ENCODE measurements at regions not wholly inside any gene's neighbourhood (a gene's known extent, or its start where the extent isn't known, plus 50 kb on each side); places are given as distances from the start of the nearest gene placed in this dataset.

GRCh38 chr20:57851025-57851682 is 141.3 kb upstream of the PMEPA1 start:
- no peak overlapping the region for H3K9ac ChIP-seq (ENCODE audit: low read depth, low read length)
- ChIA-PET POLR2A (ENCODE audit: unreplicated experiment) (no interaction called here), CTCF (no interaction called here)
- ATAC-seq (ENCODE audit: low read depth) (no peak), DNase-seq (no peak)
- H3K4ac ChIP-seq (ENCODE audit: low read depth, low read length) = no peak overlapping the region
- no peak overlapping the region for H4K5ac ChIP-seq (ENCODE audit: low read depth, low read length)
- no CpG with 5 or more reads among the region's 3 CpGs for WGBS, 2 experiments (ENCODE audit: extremely low coverage in 2 of 2, insufficient read length in 1 of 2)
- no peak overlapping the region for H2AFZ ChIP-seq (replicated peaks; ENCODE audit: low read length, poor library complexity)
- H2AK5ac ChIP-seq (ENCODE audit: low read depth, low read length) = no peak overlapping the region
- TF ChIP-seq NFE2L2 (IDR thresholded peaks at IDR 0.05; ENCODE audit: low read depth, low read length) = no peak
- TF ChIP-seq POLR2A (IDR thresholded peaks at IDR 0.05; ENCODE audit: low read depth, low read length) = no peak
- TF ChIP-seq RCOR1 (IDR thresholded peaks at IDR 0.05; ENCODE audit: insufficient replicate concordance, low read length) = no peak
- TF ChIP-seq RFX5 (IDR thresholded peaks at IDR 0.05; ENCODE audit: low read depth, low read length) = no peak
- no peak for TF ChIP-seq ELK1 (IDR thresholded peaks at IDR 0.05; ENCODE audit: borderline replicate concordance, low read depth, low read length)
- no peak for TF ChIP-seq MAFK (IDR thresholded peaks at IDR 0.05; ENCODE audit: low read depth, low read length)
- TF ChIP-seq USF2 (IDR thresholded peaks at IDR 0.05; ENCODE audit: low read depth, low read length) = no peak
- no peak for TF ChIP-seq CTCF (conservative IDR thresholded peaks at IDR 0.05; ENCODE audit: low read depth, low read length)
- TF ChIP-seq MXI1 (IDR thresholded peaks at IDR 0.05; ENCODE audit: borderline replicate concordance, low read depth, low read length) = no peak
- no peak for TF ChIP-seq RAD21 (IDR thresholded peaks at IDR 0.05; ENCODE audit: low read length)
- no peak for TF ChIP-seq CHD1 (IDR thresholded peaks at IDR 0.05; ENCODE audit: low read depth, low read length)
- no peak for TF ChIP-seq SMC3 (IDR thresholded peaks at IDR 0.05; ENCODE audit: low read depth, low read length)
- TF ChIP-seq MAZ (IDR thresholded peaks at IDR 0.05; ENCODE audit: borderline replicate concordance, low read depth, low read length) = no peak
- no peak overlapping the region for H2BK15ac ChIP-seq (ENCODE audit: low read depth, low read length)
- no peak overlapping the region for H4K91ac ChIP-seq (ENCODE audit: insufficient read depth, low read depth, low read length)
- no peaks in the 10 kb centered on the region for H3K9me1 ChIP-seq (ENCODE audit: insufficient read depth, low read length)
- no peaks in the 10 kb centered on the region; the same call in none of the 2 replicates for H3K27me3 ChIP-seq (ENCODE audit: control insufficient read depth, insufficient read depth, low read length)
- no peak overlapping the region for H3K23ac ChIP-seq (ENCODE audit: low read depth, low read length)
- in situ Hi-C loops (cut with MboI; ENCODE audit: low sequenced_read_pairs) (no loop called here), dilution Hi-C loops (cut with HindIII; ENCODE audit: low sequenced_read_pairs, unreplicated experiment) (no loop called here), intact Hi-C loops (cut with micrococcal nuclease) (no loop called here)
- H3K14ac ChIP-seq (replicated peaks; ENCODE audit: low read depth, low read length) = no peak overlapping the region
- H3K27ac ChIP-seq (ENCODE audit: insufficient read depth, low read length) = no peak overlapping the region
- H2AK9ac ChIP-seq (replicated peaks; ENCODE audit: low read depth, low read length, poor library complexity) = no peak overlapping the region
- H2BK5ac ChIP-seq (ENCODE audit: low read depth, low read length, poor library complexity, severe bottlenecking) = no peak overlapping the region
- H4K8ac ChIP-seq (ENCODE audit: low read depth in 2 of 2, low read length in 2 of 2) = no peak overlapping the region
- no peak overlapping the region for H3K4me3 ChIP-seq (ENCODE audit: insufficient read depth, low read depth, low read length)
- no TSS peak for BruUV-seq (replicated peaks)
- no peak overlapping the region for H3K56ac ChIP-seq (ENCODE audit: extremely low read depth, insufficient read depth, low read length)
- H3K36me3 ChIP-seq (ENCODE audit: control insufficient read depth, insufficient read depth, low read length) = no peaks in the 10 kb centered on the region
- H4K20me1 ChIP-seq (ENCODE audit: insufficient read depth, low read length) = no peaks in the 10 kb centered on the region
- no peak overlapping the region for H2BK20ac ChIP-seq (ENCODE audit: low read depth, low read length)
- H3K79me1 ChIP-seq (ENCODE audit: low read depth in 1 of 2, low read length in 2 of 2) = no peaks in the 10 kb centered on the region
- no peaks in the 10 kb centered on the region for H3K9me3 ChIP-seq (ENCODE audit: control insufficient read depth, insufficient read depth, low read length)
- H2BK120ac ChIP-seq (ENCODE audit: low read depth, low read length) = no peak overlapping the region
- H3K4me1 ChIP-seq (ENCODE audit: control insufficient read depth, insufficient read depth, low read length) = no peaks in the 10 kb centered on the region
- H3K18ac ChIP-seq (ENCODE audit: low read depth, low read length) = no peak overlapping the region
- no peak overlapping the region for H3K4me2 ChIP-seq (ENCODE audit: low read depth, low read length)

Measured in IMR-90 (cell line).